Heart right ventricle (tissue), 16 donors: ENCODE measurements at regions not wholly inside any gene's neighbourhood (a gene's known extent, or its start where the extent isn't known, plus 50 kb on each side); places are given as distances from the start of the nearest gene placed in this dataset.

ENCODE experiments used
- ATAC-seq, 8 donors: fragments of 200-7000 bp; cut with Tn5 transposase; one replicate each; pipeline ENCODE4 v1.9.1; 2020; ENCODE audit warnings: mild to moderate bottlenecking in 8 of 8, moderate library complexity in 8 of 8, moderate number of reproducible peaks in 1 of 8
- DNase-seq, 2 donors: peaks; one replicate each; pipeline ENCODE4 v3.0.0-alpha.2; 2020
- H3K27ac ChIP-seq, 10 donors: fragments of 200-600 bp; sonication (generic) in 2 of 10; one replicate each; pipeline versions ENCODE4 v1.5.0 to v1.8.0; 2020 to 2022; ENCODE audit warnings: mild to moderate bottlenecking in 3 of 10
- H3K27me3 ChIP-seq, 7 donors: fragments of 200-600 bp; one replicate each; pipeline ENCODE4 v1.8.0; 2021 to 2022; ENCODE audit warnings: mild to moderate bottlenecking in 2 of 7
- H3K36me3 ChIP-seq, 9 donors: fragments of 200-600 bp; sonication (generic) in 1 of 9; one replicate each; pipeline versions ENCODE4 v1.5.0 to v1.8.0; 2020 to 2022; ENCODE audit warnings: mild to moderate bottlenecking in 2 of 9
- H3K4me1 ChIP-seq, 9 donors: fragments of 200-600 bp; sonication (generic) in 1 of 9; one replicate each; pipeline versions ENCODE4 v1.5.0 to v1.8.0; 2020 to 2022; ENCODE audit warnings: mild to moderate bottlenecking in 4 of 9
- H3K4me3 ChIP-seq, 10 donors: fragments of 200-600 bp; sonication (generic) in 2 of 10; one replicate each; pipeline versions ENCODE4 v1.5.0 to v1.8.0; 2020 to 2022; ENCODE audit warnings: mild to moderate bottlenecking in 7 of 10, moderate library complexity in 2 of 10
- H3K9me3 ChIP-seq, 11 donors: fragments of 200-600 bp in 10 of 11; sonication (generic) in 2 of 11; one replicate each; pipeline versions ENCODE4 v1.5.0 to v1.8.0; 2013 to 2022; ENCODE audit warnings: mild to moderate bottlenecking in 2 of 11, control low read depth in 1 of 11, moderate library complexity in 1 of 11
- CTCF ChIP-seq, 9 donors: fragments of 200-600 bp; sonication (generic) in 2 of 9; IDR thresholded peaks; one replicate each; pipeline versions ENCODE4 v1.5.0 to v1.8.0; 2021 to 2022; ENCODE audit warnings: antibody characterized with exemption in 9 of 9, mild to moderate bottlenecking in 5 of 9, moderate library complexity in 1 of 9
- WGBS, 2 donors: extraction: QIAGEN DNeasy Blood & Tissue Kit; methylation state at CpG; one replicate each; pipeline ENCODE4 v1.1.7; 2013; ENCODE audit warnings: inconsistent platforms in 1 of 2; 5-methylcytosine and 5-hydroxymethylcytosine counted together
- intact Hi-C, 10 donors: fragments of 100-400 bp; cut with DNase I; formaldehyde crosslinking; loops; one replicate each; pipeline versions ENCODE4 v1.11.1 to v1.14.2; 2022
- donor health status: Arrhythmogenic right ventricular cardiomyopathy.
- donor health status: ischemic (EF 13 %, LVEDD 7.1; RV severe dilation, severe dysfunction).
- donor health status: healthy with polysubstance abuse.
- donor health status: DM: no; HTN: yes; CAD: no.
- donor health status: DM: no; HTN: no; CAD: no.
- donor health status: ischemic (EF 25% LVEDD 6.9; RV normal size, moderate dysfunction).
- donor health status: ischemic (EF 25% LVEDD 5.7; RV mildly dilated, moderate dysfunction).
- donor health status: healthy.
- donor health status: DM: yes; HTN: yes; CAD: no.
- donor health status: Ischemic cardiomyopathy.
- donor health status: ischemic (EF 35%, LVEDD 5.7; RV mildly dilated, moderate dysfunction).
- donor health status: nonischemic (EF 11% LVEDD 7.7; RV severe dilation, severe dysfunction).
- donor health status: DM: yes; HTN: yes; CAD: no.
- donor health status: PGD.
- donor health status: ischemic (EF 29% LVEDD 5.4; RV normal size, mild dysfunction).
- donor health status: nonischemic (EF 23%, LVEDD 6.1; RV moderate dilation, normal function).

- DNase-seq: no peak
- Histone ChIP-seq H3K27ac (no peak overlapping the region), H3K9me3 (peaks cover 0 to 28% (median 0%) of the 10 kb centered on the region in 11 donors), H3K36me3 (no peaks in the 10 kb centered on the region), H3K4me1 (no peaks in the 10 kb centered on the region), H3K27me3 (peaks cover 0 to 3% (median 0%) of the 10 kb centered on the region in 7 donors), H3K4me3 (no peak overlapping the region)
- WGBS, 2 donors: 63 to 77% methylated on average over 7 of the region's 7 CpGs
- intact Hi-C loops: no loop called here
- no peak for ATAC-seq
- TF ChIP-seq CTCF (IDR thresholded peaks at IDR 0.05): no peak
Measured at GRCh38 chr7:56256108-56256507, 139.9 kb upstream of the NUPR2 start.

GRCh38 chr7:56250135-56250534 is 133.9 kb upstream of the NUPR2 start:
- H3K4me1 ChIP-seq: no peaks in the 10 kb centered on the region
- intact Hi-C loops: no loop called here
- no peaks in the 10 kb centered on the region for H3K36me3 ChIP-seq

GRCh38 chr7:56229631-56230030 is 113.4 kb upstream of the NUPR2 start:
- TF ChIP-seq CTCF (IDR thresholded peaks at IDR 0.05): no peak
- intact Hi-C loops: loop anchor here in 1 of 10 donors (10.0 kb wide), 1 partner anchor 75 kb away; no protein-coding TSS in a partner anchor
- Histone ChIP-seq H3K4me3 (no peak overlapping the region), H3K27ac (no peak overlapping the region), H3K36me3 (no peaks in the 10 kb centered on the region), H3K4me1 (no peaks in the 10 kb centered on the region), H3K9me3 (peaks cover 0 to 2% (median 0%) of the 10 kb centered on the region in 11 donors), H3K27me3 (peaks cover 0 to 22% (median 8%) of the 10 kb centered on the region in 7 donors)
- WGBS, 2 donors: 22 to 27% methylated on average over 28 of the region's 28 CpGs
- ATAC-seq: no peak
- DNase-seq: no peak

More at GRCh38 chr7:56250135-56250534, 133.9 kb upstream of the NUPR2 start:
- Histone ChIP-seq H3K27me3 (peaks cover 0 to 3% (median 0%) of the 10 kb centered on the region in 7 donors), H3K4me3 (no peak overlapping the region), H3K9me3 (peaks cover 0 to 14% (median 0%) of the 10 kb centered on the region in 11 donors), H3K27ac (no peak overlapping the region)
- 55 to 58% methylated on average over 3 of the region's 3 CpGs for WGBS, 2 donors
- TF ChIP-seq CTCF (IDR thresholded peaks at IDR 0.05): no peak
- ATAC-seq: no peak
- no peak for DNase-seq

GRCh38 chr7:56222866-56223265 is 106.6 kb upstream of the NUPR2 start:
- intact Hi-C loops: no loop called here
- TF ChIP-seq CTCF (IDR thresholded peaks at IDR 0.05): no peak
- H3K4me3 ChIP-seq: no peak overlapping the region
- peaks cover 0 to 13% (median 9%) of the 10 kb centered on the region in 7 donors for H3K27me3 ChIP-seq
- H3K4me1 ChIP-seq: no peaks in the 10 kb centered on the region
- WGBS, 2 donors: 57 to 60% methylated on average over 6 of the region's 6 CpGs
- H3K27ac ChIP-seq: no peak overlapping the region
- ATAC-seq: no peak
- H3K36me3 ChIP-seq: no peaks in the 10 kb centered on the region
- no peak for DNase-seq
- peaks cover 0 to 9% (median 0%) of the 10 kb centered on the region in 11 donors for H3K9me3 ChIP-seq
